BLaER1 (cell line): ENCODE measurements at regions not wholly inside any gene's neighbourhood (a gene's known extent, or its start where the extent isn't known, plus 50 kb on each side); places are given as distances from the start of the nearest gene placed in this dataset.
"Not testable (repeated sequence)": the region's sequence is repeated elsewhere in the genome, so short reads cannot be mapped to it uniquely, and the experiment has no call there.

Source experiments
- H3K27ac ChIP-seq: shearing (Covaris generic); formaldehyde crosslinking; 2 replicates; pipeline ENCODE4 v1.8.1; 2022
- H3K27me3 ChIP-seq: shearing (Covaris generic); formaldehyde crosslinking; 2 replicates; pipeline ENCODE4 v1.8.1; 2022
- H3K36me3 ChIP-seq: shearing (Covaris generic); formaldehyde crosslinking; 2 replicates; pipeline ENCODE4 v1.8.1; 2022
- H3K4me1 ChIP-seq: shearing (Covaris generic); formaldehyde crosslinking; 2 replicates; pipeline ENCODE4 v1.8.1; 2022
- H3K4me2 ChIP-seq: shearing (Covaris generic); formaldehyde crosslinking; 2 replicates; pipeline ENCODE4 v1.8.1; 2022
- H3K4me3 ChIP-seq: shearing (Covaris generic); formaldehyde crosslinking; 2 replicates; pipeline ENCODE4 v1.8.1; 2022
- H3K9ac ChIP-seq: shearing (Covaris generic); formaldehyde crosslinking; 2 replicates; pipeline ENCODE4 v1.8.1; 2022
- H3K9me3 ChIP-seq: shearing (Covaris generic); formaldehyde crosslinking; 2 replicates; pipeline ENCODE4 v1.8.1; 2022
- H4K20me1 ChIP-seq: shearing (Covaris generic); formaldehyde crosslinking; 2 replicates; pipeline ENCODE4 v1.8.1; 2022
- Cebpa-rat ChIP-seq: shearing (Covaris generic); IDR thresholded peaks from 2 replicates; pipeline ENCODE4 v1.8.1; 2022

- Histone ChIP-seq H3K9me3 (peaks cover 11% of the 10 kb centered on the region), H3K36me3 (no peaks in the 10 kb centered on the region), H3K27me3 (no peaks in the 10 kb centered on the region), H3K4me2 (peak overlapping the region; percentile 40), H3K9ac (no peak overlapping the region), H3K27ac (no peak overlapping the region), H4K20me1 (no peaks in the 10 kb centered on the region), H3K4me3 (no peak overlapping the region), H3K4me1 (peaks cover 35% of the 10 kb centered on the region)
- TF ChIP-seq Cebpa-rat: no peak
These were observed 170.6 kb downstream of the LY86 start for GRCh38 chr6:6758915-6759654.

- no peaks in the 10 kb centered on the region for H4K20me1 ChIP-seq
- no peaks in the 10 kb centered on the region for H3K27me3 ChIP-seq
- H3K4me3 ChIP-seq: no peak overlapping the region
- no peak overlapping the region for H3K27ac ChIP-seq
- TF ChIP-seq Cebpa-rat: no peak
- no peaks in the 10 kb centered on the region for H3K36me3 ChIP-seq
- H3K9me3 ChIP-seq: peaks cover 11% of the 10 kb centered on the region
- H3K4me2 ChIP-seq: no peak overlapping the region
- peaks cover 44% of the 10 kb centered on the region for H3K4me1 ChIP-seq
- no peak overlapping the region for H3K9ac ChIP-seq
These were observed 171.5 kb downstream of the LY86 start for GRCh38 chr6:6760002-6760401.

- H3K27me3 ChIP-seq, H4K20me1 ChIP-seq, H3K9ac ChIP-seq, H3K27ac ChIP-seq, H3K4me2 ChIP-seq, H3K4me3 ChIP-seq, H3K36me3 ChIP-seq: not testable (repeated sequence)
- H3K4me1 ChIP-seq: peaks cover 26% of the 10 kb centered on the region
- peaks cover 11% of the 10 kb centered on the region for H3K9me3 ChIP-seq
These were observed 174.0 kb downstream of the LY86 start for GRCh38 chr6:6762566-6762965.

- H3K4me2 ChIP-seq: peak overlapping the region; percentile 31
These were observed 176.4 kb downstream of the LY86 start for GRCh38 chr6:6764764-6765434.

GRCh38 chr6:6766230-6766905, 177.8 kb downstream of the LY86 start:
- H3K36me3 ChIP-seq: no peaks in the 10 kb centered on the region
- H3K9me3 ChIP-seq: peaks cover 11% of the 10 kb centered on the region
- H3K27me3 ChIP-seq: no peaks in the 10 kb centered on the region
- H3K9ac ChIP-seq: no peak overlapping the region
- H3K4me2 ChIP-seq: no peak overlapping the region
- no peak for TF ChIP-seq Cebpa-rat
- peaks cover 13% of the 10 kb centered on the region for H3K4me1 ChIP-seq
- no peak overlapping the region for H3K4me3 ChIP-seq
- no peak overlapping the region for H3K27ac ChIP-seq
- H4K20me1 ChIP-seq: no peaks in the 10 kb centered on the region

More at GRCh38 chr6:6764764-6765434, 176.4 kb downstream of the LY86 start:
- H3K27me3 ChIP-seq: no peaks in the 10 kb centered on the region
- H3K36me3 ChIP-seq: no peaks in the 10 kb centered on the region
- no peak overlapping the region for H3K27ac ChIP-seq
- no peak for TF ChIP-seq Cebpa-rat
- H3K9ac ChIP-seq: no peak overlapping the region
- no peaks in the 10 kb centered on the region for H4K20me1 ChIP-seq
- H3K4me1 ChIP-seq: peaks cover 13% of the 10 kb centered on the region
- H3K4me3 ChIP-seq: no peak overlapping the region
- peaks cover 11% of the 10 kb centered on the region for H3K9me3 ChIP-seq

- H4K20me1 ChIP-seq: no peaks in the 10 kb centered on the region
- TF ChIP-seq Cebpa-rat: no peak
- no peaks in the 10 kb centered on the region for H3K36me3 ChIP-seq
- no peaks in the 10 kb centered on the region for H3K27me3 ChIP-seq
- no peak overlapping the region for H3K4me2 ChIP-seq
- no peak overlapping the region for H3K9ac ChIP-seq
- H3K27ac ChIP-seq: no peak overlapping the region
- no peaks in the 10 kb centered on the region for H3K9me3 ChIP-seq
- H3K4me1 ChIP-seq: peaks cover 9% of the 10 kb centered on the region
- no peak overlapping the region for H3K4me3 ChIP-seq
These were observed 180.9 kb downstream of the LY86 start for GRCh38 chr6:6769466-6769865.

GRCh38 chr6:6771224-6771945, 182.9 kb downstream of the LY86 start:
- Histone ChIP-seq H3K4me3 (no peak overlapping the region), H4K20me1 (no peaks in the 10 kb centered on the region), H3K36me3 (no peaks in the 10 kb centered on the region), H3K4me1 (no peaks in the 10 kb centered on the region), H3K9ac (no peak overlapping the region), H3K27me3 (no peaks in the 10 kb centered on the region), H3K27ac (no peak overlapping the region), H3K9me3 (no peaks in the 10 kb centered on the region), H3K4me2 (no peak overlapping the region)
- TF ChIP-seq Cebpa-rat: no peak

GRCh38 chr6:6771964-6772363, 183.4 kb downstream of the LY86 start:
- peaks cover 4% of the 10 kb centered on the region; the same call in 1 of the 2 replicates for H3K9me3 ChIP-seq
- no peak overlapping the region for H3K4me2 ChIP-seq
- no peak overlapping the region for H3K4me3 ChIP-seq
- H4K20me1 ChIP-seq: no peaks in the 10 kb centered on the region
- no peak overlapping the region for H3K9ac ChIP-seq
- no peaks in the 10 kb centered on the region for H3K36me3 ChIP-seq
- no peak for TF ChIP-seq Cebpa-rat
- H3K27me3 ChIP-seq: no peaks in the 10 kb centered on the region
- H3K4me1 ChIP-seq: no peaks in the 10 kb centered on the region
- no peak overlapping the region for H3K27ac ChIP-seq

- no peak overlapping the region for H3K27ac ChIP-seq
- H4K20me1 ChIP-seq: no peaks in the 10 kb centered on the region
- H3K9me3 ChIP-seq: peaks cover 4% of the 10 kb centered on the region; the same call in 1 of the 2 replicates
- H3K4me1 ChIP-seq: no peaks in the 10 kb centered on the region
- H3K4me3 ChIP-seq: no peak overlapping the region
- no peaks in the 10 kb centered on the region for H3K36me3 ChIP-seq
- H3K27me3 ChIP-seq: no peaks in the 10 kb centered on the region
- H3K4me2 ChIP-seq: no peak overlapping the region
- H3K9ac ChIP-seq: no peak overlapping the region
- no peak for TF ChIP-seq Cebpa-rat
These were observed 184.2 kb downstream of the LY86 start for GRCh38 chr6:6772751-6773150.
